ENCODE measurements at regions not wholly inside any gene's neighbourhood (a gene's known extent, or its start where the extent isn't known, plus 50 kb on each side); places are given as distances from the start of the nearest gene placed in this dataset.

GRCh38 chr6:18920701-18921100, 533.6 kb downstream of the RNF144B start:
- DNase-seq: no peak

GRCh38 chr6:18931086-18931485, 543.9 kb downstream of the RNF144B start:
- no peak for DNase-seq

- DNase-seq: no peak
Observed at GRCh38 chr6:18958146-18958545, 571.0 kb downstream of the RNF144B start.

- no peak for DNase-seq
Observed at GRCh38 chr6:18961566-18961965, 574.4 kb downstream of the RNF144B start.

- peak in 3 of 56 donors; percentile 0 to 3 (median 2) for DNase-seq
Observed at GRCh38 chr6:18962361-18962905, 575.3 kb downstream of the RNF144B start.

- no peak for DNase-seq
Observed at GRCh38 chr6:18963439-18963838, 576.3 kb downstream of the RNF144B start.

GRCh38 chr6:18973251-18973650, 586.1 kb downstream of the RNF144B start:
- no peak for DNase-seq

- no peak for DNase-seq
Observed at GRCh38 chr6:18976091-18976490, 588.9 kb downstream of the RNF144B start.

- DNase-seq: no peak
Observed at GRCh38 chr6:18976966-18977365, 589.8 kb downstream of the RNF144B start.

GRCh38 chr6:18978337-18979128, 591.4 kb downstream of the RNF144B start:
- DNase-seq: no peak

GRCh38 chr6:18985061-18985460, 597.9 kb downstream of the RNF144B start:
- DNase-seq: no peak

GRCh38 chr6:18985996-18986395, 598.8 kb downstream of the RNF144B start:
- DNase-seq: no peak

GRCh38 chr6:18988636-18989035, 601.5 kb downstream of the RNF144B start:
- DNase-seq: no peak

- peak in 49 of 56 donors; percentile 2 to 77 (median 33) for DNase-seq
Observed at GRCh38 chr6:18990059-18990978, 603.2 kb downstream of the RNF144B start.

GRCh38 chr6:18997375-18997826, 610.3 kb downstream of the RNF144B start:
- DNase-seq: no peak

- DNase-seq: no peak
Observed at GRCh38 chr6:19002976-19003560, 615.9 kb downstream of the RNF144B start.

- DNase-seq: no peak
Observed at GRCh38 chr6:19004176-19004575, 617.0 kb downstream of the RNF144B start.

- no peak for DNase-seq
Observed at GRCh38 chr6:19009769-19010168, 622.6 kb downstream of the RNF144B start.

GRCh38 chr6:19013026-19013705, 626.0 kb downstream of the RNF144B start:
- DNase-seq: no peak

- no peak for DNase-seq
Observed at GRCh38 chr6:19024737-19025136, 637.6 kb downstream of the RNF144B start.

- DNase-seq: no peak
Observed at GRCh38 chr6:19028201-19028600, 641.1 kb downstream of the RNF144B start.

Measured in amygdala (tissue), 56 donors.